NCI-H2196 (cell line): ENCODE measurements at regions not wholly inside any gene's neighbourhood (a gene's known extent, or its start where the extent isn't known, plus 50 kb on each side); places are given as distances from the start of the nearest gene placed in this dataset.

Experiments used
- DNase-seq: peaks from one replicate; lab custom pipeline; 2025; ENCODE audit not compliant: unreplicated experiment; lab: John Stamatoyannopoulos, UW

DNA sequence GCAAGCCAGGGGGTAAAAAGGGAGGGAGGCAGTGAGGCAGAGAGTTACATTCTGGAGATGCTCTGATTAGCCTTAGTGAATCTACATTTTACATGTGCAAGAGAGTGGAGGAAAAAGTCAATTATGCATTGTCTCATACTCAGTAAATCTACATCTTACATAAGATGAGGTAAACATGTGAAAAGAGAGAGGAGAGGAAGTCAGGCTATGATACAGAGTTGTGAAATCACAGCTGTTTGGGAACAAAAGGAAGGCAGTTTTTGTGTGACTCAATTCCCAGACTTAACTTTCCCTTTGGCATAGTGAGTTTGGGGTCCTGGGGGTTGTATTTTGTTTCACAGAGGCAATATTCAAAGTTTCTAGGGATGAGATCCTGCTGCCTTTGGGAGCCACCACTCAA lies 67.8 kb downstream of the GP2 start:
- no peak for DNase-seq

DNA sequence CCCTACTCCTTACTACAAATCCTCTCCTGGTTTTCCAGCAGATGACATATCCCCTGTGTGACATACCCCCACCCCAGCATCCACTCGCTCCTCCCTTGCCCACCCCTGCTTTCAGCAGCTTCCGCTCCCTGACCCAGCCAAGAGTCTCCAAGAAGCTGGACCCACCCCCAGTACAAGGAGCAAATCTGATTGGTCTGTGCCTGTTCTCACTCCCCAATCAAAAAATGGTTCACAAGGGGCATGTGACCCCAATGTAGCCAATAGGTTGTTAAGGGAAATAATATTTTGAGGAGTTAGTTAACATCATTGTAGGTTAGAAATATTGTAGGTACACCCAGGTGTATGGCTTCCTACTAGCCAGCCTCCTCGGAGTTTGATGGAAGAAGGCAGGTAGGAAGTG lies 70.1 kb downstream of the GP2 start:
- no peak for DNase-seq

DNA sequence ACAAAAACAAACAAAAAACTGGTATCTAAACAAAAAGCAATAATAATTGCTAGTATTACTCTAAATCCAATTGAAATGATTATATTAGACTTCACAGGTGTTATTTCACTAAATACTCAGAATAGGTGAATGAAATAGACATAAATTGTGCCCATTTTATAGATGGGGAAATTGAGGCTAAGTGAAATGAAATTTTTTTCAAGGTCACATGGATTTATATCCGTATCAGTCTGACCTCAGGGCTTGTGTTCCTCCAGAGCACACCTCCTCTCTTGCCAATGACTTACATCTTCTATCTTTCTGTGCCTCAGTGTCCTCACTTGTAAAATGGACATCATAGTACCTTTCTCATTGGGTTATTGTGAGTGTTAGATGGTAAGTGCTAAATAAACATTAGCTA lies 72.3 kb downstream of the GP2 start:
- DNase-seq: no peak

DNA sequence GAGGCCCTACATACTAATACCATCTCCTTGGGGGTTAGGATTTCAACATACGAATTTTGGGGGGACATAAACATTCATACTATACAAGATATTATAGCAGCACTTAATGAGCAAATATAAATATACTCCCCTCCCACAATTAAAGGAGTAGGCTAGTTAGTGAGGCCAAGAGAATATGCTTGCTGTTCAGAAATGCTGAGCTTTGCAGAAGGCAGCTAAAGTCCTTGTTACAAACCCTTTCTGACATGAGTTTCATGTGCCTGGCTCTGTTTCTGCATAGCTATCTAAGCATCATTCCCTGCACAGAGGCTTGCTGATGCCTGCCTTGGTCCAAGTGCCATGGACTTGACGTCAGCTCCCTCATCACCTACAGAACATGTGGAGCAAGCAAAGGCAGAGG lies 73.5 kb downstream of the GP2 start:
- DNase-seq: no peak

DNA sequence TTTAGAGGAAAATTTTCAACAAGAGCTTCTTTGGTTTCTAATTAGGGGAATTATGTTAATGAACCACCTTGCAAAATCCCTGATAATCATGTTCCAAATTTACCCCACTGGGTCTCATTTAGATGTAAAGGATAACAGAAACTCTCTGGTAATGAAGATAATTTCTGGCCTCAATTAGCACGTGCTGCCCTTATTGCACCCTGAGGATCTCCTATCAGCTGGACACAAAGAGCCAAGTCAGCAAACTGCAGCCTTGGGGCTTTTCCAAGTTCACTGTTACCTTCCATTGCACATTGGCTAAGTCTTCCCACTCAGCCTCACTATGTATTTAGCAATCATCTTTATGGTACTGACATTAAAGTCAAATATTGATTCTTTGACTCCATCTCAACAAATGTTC lies 78.1 kb downstream of the GP2 start:
- DNase-seq: no peak

DNA sequence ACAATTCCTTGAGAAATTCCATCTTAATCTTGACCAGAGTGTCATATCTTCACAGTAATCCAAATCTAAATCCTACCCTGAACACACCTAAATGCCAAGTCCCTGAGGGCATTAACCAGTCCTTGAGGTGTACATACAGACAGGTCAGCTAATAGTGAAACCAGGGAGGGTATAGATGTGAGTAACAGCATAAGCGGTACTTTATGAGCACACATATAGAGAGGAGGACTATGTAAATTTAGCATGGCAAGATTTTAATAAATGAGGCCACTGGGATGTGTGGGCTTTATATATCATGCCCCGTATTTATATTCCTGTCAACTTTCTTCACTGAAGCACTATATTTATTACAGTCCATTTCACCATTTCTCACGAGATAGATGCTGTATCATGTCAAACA lies 80.2 kb downstream of the GP2 start:
- no peak for DNase-seq

DNA sequence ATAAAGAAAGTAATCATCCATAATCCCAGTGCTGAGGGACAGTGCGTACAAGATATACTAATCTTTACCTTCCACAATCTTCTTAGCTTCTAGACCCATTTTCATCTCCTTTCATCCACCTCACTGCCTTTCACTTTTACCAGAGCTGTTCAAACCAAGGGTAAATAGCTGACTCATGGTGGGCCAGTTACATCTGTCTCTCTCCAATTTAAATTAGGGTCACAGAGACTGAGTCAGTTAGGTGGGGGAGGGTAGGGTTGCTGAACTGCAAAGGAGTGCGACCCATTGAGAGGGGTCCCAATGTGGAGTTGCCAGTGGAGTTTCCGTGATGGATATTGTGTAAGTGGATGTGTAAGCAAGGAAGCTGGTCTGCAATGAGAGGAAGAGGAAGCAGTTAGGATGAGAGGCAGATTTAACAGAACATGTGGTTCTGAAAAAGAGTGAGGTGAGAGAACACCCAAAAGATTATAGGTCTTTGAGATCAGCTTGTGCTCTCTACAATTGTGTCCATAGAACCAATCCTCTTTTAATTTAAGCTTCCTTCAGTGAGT lies 83.5 kb downstream of the GP2 start:
- DNase-seq: no peak

DNA sequence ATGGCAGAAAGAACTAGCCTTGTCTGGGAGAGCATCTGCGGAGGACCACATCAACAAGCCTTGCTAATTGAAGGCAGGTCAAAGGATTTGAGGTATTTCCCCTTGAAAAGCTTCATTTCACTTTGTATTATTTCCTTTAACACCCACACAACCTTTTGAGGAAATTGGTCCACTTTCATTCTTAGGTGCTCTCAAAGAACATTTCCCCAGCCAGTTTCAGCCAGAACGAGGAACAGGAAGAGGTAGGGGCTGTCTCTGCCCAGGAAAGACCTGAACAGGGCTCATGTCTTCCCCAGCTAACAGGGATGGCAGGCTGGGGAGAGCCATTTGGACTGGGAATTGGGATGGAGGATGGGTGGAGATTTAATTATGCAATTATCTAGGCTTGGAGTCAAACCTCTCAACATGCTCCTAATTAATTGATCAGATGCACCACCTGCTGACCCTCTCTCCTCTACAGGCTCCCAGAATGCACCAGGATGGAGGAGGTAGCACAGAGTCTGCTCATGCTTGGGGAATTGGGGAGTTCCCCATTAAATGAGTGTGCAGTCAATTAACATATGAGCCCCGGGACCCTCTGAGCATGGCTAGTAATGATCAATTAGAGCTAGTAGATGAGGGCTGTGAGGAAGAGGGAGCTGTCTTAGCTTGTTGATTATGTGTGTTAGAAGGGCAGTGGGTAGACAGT lies 84.6 kb downstream of the GP2 start:
- DNase-seq: no peak

DNA sequence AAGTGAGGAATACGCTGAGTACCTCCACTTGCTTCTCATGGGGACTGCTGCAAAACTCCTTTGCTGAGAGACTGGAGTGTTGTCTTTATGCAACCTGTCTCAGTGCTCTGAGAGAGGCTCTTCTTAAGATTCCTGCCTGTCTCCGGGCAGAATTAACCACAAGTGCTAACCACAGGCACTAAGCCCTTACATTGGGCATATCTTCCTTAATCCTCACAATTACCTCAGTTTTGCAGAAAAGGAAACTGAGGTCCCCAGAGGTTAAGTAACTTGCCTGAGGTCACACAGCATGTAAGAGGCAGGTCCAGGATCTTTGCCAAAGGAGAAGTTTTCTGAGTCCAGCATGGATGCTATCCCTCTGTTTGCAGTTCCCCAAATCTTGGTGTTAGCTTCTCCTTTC lies 86.0 kb downstream of the GP2 start:
- DNase-seq: no peak

DNA sequence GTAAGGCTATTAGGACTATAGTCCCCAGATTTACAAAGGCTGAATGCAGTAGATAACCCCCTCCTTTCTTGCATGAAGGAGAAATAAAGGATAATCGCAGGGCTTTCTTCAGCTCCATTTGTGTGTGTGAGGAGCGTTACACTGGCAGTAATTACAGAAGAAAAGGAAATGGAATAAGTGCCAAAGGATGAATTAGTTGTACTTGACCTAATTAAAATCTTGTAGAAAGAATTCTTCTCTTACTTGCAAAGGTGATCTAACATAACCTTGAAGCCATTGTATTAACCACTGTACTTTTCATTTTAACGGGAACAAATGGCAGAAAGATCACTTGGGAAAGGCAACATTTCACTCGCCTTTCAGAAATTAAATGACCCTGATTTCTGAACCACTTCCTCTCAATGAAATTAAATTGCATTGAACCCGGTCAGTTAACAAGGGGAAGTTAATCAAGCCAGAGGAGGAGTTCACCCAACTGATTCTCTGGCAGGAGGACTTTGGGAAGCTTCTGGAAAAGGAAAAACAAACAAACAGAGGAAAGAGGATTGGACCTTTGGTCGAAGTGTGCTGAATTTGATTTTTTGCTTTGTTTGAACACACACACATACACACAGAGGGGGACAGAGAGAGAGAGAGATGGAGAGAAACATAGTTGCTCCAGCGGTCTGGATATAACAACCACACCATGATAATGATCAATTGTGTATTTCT lies 90.6 kb downstream of the GP2 start:
- DNase-seq: no peak

DNA sequence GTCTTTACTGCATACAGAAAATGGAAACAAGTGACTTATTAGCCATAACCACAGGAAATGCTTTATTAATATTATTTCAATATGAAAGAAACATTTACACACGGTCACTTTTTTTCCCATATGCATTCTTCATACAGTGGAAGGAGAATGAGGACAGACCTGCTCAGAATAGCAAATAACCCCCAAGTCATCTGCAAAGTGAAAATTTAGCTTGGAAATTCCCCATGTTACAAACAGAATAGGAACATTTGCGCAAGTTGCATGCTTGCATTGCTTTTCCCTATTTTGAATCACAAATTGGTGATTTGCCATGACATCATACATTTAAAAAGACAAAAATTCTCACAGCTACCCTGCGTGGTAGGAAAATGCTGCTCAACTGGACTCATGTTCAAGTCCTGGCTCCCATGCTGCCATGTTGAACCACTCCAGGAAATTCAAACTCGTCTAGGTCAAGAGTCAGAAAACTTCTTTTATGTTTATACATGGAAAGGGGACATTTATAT lies 102.0 kb downstream of the GP2 start:
- no peak for DNase-seq

DNA sequence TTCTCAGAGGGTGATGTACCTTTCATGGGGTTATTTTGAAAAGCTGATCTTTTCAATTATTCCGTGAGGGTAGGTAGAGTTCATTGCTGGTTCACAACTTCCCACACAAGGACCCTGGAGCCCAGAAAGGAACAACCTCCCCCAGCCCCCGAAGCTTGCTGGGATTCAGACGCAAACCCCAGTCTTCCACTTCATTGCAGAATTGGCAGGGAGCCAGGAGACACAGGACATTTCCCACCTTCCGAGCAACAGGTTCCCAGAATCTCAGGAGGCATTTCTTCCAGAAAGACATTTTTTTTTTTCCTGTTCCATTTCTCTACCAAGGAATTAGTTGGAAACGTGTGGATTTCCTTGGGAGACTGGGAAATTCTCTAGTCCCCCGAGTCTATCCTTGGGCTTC lies 106.1 kb downstream of the GP2 start:
- DNase-seq: no peak

DNA sequence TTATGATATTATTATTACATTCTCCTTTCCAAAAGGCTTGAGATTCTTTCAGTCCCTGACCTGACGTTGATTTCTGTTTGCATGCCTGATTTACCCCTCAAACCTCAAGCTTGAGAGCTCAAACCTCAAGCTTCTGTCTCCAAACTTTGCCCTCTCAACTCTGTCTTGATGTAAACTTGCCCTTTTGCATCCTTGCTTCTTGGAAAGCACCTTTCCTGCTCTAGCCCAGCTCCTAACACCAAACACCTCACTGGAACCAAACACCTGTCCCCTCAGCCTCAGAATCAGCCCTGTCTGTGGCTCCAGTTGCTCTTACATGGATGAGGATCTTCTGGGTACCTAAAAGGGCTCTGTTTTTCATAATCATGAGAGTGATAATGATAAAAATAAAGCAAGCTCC lies 109.2 kb downstream of the GP2 start:
- DNase-seq: no peak

DNA sequence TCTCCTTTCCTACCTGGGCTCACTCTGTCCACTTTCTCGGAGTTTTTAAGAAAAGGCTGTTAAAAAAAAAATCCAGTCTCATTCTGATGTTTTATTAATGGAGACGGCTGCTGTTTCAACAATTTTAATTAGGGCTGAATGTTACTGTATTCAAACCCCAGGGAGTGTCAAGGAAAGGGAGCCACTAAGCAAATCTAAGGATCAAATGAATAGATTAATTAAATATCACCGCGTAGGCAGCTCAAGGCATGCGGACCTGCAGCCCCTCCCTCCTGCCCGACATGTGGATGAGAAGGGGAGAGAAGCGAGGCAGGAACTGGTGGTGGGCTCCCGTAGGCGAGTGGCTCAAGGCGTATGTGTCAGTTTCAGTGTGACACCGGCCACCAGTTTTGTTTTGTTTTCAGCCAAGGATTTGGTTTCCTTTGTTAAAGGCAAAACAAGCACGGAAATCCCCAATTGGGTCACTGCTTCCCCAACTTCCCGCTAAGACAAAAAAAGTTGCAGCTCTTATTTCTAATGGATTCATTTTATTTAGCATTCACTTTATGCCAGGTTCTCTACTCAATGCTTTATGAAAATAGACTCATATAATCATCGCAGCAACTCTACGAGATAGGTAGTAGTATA lies 110.6 kb downstream of the GP2 start:
- no peak for DNase-seq

DNA sequence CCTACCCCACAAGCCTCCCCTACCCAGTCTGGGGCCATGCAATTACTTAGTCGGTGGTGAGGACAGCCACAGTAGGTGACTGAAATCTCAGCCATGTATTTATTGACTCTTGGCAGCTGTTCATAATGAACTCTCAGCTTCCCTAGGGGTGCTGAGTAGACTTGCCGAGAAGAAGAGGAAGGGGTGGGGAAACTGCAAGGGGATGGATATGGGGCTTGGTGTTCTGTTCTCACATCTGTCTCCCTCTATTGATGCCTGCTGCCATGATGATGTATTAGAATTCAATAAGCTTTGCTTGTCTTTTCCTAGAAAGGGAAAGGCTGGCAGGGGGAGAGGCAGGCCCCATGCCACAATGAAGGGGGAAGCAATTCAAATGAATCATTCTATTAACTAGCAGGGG lies 112.9 kb downstream of the GP2 start:
- DNase-seq: no peak

DNA sequence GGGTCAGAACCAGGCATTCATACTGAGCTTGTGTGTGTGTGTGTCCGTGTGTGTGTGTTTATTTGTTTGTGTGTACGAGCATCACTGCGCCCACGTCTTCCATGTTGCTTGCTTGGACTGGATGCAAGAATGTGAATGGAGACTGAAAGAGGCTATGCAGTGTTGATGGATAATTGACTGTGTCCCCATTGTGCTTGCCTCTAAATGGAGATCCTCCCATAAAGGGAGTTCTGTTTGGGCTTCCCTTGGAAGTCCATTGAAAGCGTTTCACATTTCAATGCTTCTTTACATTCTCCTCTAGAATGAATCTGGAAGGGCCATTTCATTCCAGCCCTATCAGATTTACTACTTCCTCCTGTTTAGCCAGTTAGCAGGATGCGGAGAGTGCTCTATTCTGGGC lies 124.0 kb downstream of the GP2 start:
- DNase-seq: no peak

DNA sequence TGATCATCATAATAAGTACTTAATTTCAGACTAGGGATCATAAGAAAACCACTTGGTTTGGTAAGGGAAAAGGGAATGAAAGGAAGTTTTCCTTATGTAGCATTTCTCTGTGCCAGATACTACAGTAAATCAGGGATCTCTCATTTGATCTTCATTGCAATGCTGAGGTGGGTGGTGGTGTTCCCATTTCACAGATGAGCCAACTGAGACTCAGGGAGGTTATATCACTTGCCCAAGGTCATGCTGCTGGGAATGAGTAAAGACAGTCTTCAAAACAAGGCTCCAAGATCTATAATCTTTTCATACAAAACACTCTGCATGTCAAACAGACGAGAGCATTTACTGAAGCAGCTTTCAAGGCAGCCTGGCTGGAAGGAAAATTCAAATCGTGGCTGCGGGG lies 124.6 kb downstream of the GP2 start:
- no peak for DNase-seq

DNA sequence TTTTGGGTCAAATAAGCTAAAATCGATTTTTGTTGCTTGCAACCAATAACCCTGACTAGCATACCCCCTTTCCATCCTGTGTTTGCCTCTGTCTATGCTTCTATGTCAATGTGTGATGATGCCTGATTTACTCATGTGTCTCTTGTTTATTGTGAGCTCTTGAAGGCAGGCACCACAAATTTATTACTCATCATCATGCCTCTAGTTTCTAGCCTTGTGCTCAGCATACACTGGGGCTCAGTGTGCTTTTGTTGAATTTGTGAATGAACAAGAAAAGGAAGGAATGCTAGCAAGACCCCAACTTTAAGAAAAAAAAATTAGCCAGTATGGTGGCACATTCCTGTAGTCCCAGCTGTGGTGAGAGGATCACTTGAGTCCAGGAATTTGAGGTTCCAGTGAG lies 119.1 kb upstream of the GPR139 start:
- no peak for DNase-seq

DNA sequence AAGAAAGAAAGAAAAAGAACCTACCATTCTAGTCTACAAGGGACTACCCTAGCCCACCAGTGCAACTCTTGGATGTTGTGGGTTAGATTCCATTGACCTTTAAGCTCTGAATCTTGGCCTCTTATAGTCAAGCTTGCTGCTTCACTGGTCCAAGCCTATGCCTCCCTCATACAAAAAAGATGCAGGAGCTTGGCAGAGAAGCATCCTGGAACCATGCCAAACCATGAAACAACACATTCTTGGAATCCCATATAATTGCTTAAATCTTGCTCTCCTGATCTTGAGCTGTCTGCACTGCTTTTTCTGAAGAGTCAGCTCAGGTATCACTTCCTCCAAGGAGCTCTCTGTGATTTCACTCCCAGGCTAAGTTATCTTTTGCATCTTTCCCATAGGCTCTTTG lies 117.9 kb upstream of the GPR139 start:
- no peak for DNase-seq

DNA sequence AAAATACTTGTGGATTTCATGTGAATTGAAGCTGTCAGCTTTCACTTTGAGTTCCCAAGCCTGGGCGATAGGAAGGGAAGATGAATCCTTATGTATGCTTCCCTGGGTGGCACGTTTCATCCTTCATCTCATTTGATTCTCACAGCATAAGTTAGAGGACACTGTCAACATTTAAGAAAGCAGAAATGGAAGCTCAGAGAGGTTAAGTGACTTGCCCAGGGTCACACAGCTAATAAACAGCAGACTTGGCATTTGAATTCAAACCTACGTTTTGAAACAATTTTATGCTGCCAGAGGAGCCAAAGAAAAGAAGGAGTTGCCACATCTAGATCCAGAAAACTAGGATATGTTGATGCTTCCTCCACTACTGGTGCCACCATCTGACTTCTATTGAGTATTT lies 108.3 kb upstream of the GPR139 start:
- no peak for DNase-seq

DNA sequence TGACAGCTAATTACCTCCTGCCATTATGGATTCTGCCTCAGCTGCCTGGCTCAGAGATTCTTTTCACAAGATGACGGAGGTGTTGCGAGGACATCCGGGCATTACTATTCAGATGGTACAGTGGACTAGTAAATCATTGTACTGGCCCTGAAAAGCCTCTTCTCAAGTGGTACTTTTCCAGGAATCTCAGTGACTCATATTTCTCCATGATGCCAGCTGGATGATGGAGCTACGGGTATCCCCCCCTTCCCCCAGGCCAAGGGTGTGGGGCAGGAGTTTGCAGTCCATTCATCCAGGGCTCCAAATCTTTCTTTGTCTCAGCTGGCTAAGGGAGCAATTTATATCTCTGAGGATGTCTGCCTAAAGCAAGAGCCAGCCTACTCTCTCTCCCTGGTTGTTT lies 107.7 kb upstream of the GPR139 start:
- DNase-seq: peak; percentile 63

DNA sequence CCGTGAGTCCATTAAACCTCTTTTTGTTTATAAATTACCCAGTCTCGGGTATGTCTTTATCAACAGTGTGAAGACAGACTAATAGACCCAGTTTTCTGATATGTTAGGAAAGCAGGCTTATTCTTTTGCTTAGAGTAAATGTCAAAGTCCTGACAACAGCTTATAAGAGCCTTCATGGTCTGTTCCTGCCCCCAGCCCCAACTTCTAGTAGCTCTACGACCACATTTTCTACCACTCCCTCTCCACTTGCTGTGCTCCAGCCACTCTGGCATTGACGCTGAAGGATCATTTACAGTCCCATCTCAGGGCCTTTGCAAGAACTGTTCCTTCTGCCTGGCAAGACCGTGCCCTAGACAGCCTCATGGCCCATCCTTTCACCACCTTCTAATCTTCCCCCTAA lies 104.6 kb upstream of the GPR139 start:
- DNase-seq: no peak
